Embryonic facial prominence (tissue), 1 donor: ENCODE measurements at regions not wholly inside any gene's neighbourhood (a gene's known extent, or its start where the extent isn't known, plus 50 kb on each side); places are given as distances from the start of the nearest gene placed in this dataset.

Experiments used
- DNase-seq: peaks from one replicate; pipeline ENCODE4 v3.0.0-alpha.2; 2016; ENCODE audit errors: extremely low spot score

GRCh38 chr21:31566064-31566463, 93.4 kb upstream of the SOD1 start:
- no peak for DNase-seq

DNA sequence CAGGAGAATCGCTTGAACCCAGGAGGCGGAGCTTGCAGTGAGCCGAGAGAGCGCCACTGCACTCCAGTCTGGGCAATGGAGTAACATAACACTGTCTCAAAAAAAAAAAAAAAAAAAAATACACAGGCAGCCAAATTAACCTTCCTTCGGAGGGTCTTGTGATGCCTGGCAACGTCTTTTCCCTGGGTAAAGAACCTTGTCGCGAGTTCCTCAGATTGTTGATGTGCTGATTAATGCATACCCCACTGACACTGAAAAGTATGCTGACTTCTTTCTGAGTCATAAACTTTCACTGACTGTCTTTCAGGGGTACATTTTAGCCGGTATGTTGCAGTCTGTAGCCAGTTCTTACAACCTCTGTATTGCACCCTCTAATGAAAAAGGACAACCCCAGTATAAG, 95.1 kb upstream of the SOD1 start:
- no peak for DNase-seq

DNA sequence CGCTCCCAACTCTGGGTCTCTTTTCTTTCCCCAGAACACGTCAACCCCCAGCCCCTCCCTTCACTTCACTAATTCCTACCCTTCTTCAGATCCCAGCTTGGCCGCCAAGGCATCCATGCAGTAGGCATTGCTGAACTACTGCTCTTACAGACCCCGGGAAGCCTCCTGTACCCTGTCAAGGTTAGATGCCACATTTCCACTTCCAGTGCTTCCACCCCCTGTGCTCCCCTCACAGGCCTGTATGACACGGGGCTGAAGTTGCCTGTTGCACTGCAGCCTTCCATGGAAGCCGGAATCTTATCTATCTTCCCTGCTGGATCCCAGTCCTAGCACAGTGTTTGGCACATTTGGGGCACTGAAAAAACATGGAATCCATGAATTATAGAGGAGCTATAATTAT, 99.0 kb upstream of the SOD1 start:
- no peak for DNase-seq

- peak; percentile 83 for DNase-seq
Observed at GRCh38 chr21:31559368-31560119, 99.9 kb upstream of the SOD1 start.

DNA sequence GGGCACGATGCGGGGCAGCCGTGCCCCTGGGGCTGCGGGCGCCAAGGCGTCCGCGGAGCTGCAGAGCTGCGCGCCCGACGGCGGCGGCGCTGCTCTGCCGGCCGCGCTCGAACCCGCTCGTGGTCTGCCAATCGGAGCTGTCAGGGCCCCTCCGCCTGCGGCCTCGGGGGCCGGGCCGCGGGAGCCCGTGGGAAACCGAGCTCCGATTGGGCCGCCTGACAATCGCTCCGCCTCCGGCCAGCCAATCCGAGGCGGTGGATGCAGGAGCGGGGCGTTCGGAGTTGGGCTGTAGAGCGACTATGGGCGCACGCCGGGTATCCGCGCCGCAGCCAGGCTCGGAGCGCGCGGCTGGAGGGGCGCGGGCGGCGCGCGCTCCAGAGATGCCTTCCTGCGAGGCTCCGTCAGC, 100.5 kb upstream of the SOD1 start:
- peak; percentile 94 for DNase-seq

- DNase-seq = peak; percentile 34
Observed at GRCh38 chr21:31558189-31558961, 101.1 kb upstream of the SOD1 start.

GRCh38 chr21:31557421-31558188, 101.9 kb upstream of the SOD1 start:
- DNase-seq = no peak

DNA sequence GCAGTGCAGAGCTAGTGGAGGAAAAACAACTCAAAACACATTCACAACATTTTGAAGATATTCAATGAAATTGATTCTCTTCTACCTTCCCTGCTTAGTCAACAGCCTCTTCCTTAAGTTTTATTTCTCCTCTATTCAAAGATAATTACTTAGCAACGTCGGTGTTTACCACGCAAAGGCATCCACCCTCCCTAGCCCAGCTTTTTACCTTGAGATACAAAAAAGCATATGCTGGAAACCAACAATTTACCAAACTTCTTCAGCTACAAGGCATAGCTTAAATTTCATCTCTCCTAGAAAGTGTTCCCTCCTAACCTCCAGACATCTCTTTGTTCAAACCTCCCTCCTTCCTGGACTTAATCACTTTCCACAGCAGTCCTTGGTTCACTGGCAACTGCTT, 102.8 kb upstream of the SOD1 start:
- no peak for DNase-seq

DNA sequence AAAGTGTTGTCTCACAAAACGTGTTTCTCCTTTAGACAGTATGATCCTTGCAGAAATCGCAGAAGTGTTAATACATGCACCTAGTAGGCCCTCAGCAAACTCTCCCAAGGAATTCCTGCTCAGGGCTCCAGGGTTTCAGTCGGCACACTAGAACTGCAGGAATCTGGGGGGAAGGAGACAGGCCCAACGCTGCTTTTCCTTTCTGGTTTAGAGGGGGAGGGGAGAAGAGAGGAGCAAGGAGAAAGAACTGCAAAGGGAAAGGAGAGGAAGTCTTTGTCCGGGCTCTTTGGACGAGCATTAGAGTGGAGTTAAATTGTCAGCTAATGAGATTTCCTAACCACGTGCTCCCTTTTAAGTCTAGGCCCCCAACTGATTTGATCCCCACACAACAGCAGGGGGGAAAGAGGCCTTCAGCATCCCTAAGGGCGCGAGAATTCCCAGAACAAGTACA, 103.7 kb upstream of the SOD1 start:
- no peak for DNase-seq

DNA sequence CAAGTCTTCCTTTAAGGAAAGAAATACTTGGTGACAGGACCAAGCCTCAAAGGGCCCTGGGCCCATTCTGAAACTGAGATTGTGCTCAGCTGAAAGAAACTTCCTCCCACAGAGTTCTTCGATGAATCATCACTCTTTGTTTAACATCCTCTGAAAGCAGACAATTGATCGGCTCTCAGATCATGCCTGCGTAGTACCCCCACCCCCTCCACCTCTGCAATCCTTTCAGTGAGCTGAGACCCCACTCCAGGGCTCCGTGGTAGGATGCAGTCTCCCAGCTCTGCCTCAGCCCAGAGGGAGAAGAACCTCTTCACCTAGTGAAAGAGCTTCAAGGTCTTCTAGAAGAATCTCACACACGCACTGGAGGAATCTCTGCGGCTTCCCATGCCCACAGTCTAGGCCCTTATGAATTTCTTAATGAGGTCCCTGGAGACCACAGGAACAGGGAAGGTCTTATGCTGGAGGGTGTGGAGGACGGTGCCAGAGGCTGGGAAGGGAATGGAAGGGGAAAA, 104.9 kb upstream of the SOD1 start:
- DNase-seq = no peak

DNA sequence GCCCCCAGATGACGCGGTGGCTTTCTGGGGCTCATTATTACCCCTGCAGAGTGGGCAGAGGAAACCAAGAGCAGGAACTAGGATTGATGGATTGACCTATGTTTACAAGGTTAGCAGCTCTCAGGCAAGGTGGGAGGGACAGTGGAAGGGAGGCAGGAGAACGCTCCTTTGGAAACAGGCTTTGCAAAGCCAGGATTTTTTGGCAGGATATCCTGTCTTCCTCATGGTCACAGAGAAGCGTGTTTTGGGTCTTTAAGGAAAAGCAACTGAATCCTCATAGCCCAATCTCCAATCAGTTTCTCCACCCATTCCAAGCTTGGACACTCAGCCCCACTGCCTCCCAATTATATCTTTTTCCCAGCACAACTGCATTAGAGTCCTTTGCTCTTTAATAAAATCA, 105.6 kb upstream of the SOD1 start:
- no peak for DNase-seq

GRCh38 chr21:31553461-31553860, 106.0 kb upstream of the SOD1 start:
- no peak for DNase-seq

DNA sequence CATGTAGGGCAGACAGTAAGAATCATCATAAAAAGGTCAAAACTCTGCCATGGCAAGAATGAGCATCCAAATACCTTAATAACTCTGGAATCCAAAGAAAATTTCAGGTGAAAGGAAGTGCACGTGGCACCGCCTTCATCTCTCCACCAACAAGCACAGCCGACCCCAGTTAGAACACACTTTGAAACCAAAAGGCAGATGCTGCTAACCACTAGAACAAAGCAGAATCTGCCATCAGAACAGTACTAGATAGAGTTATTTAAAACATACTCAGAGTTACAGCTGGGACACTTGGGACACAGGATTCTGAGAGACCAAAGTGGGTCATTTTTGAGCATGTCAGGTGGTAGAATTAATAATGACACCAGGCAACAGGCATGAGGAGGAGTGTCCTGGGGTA, 106.7 kb upstream of the SOD1 start:
- no peak for DNase-seq

DNA sequence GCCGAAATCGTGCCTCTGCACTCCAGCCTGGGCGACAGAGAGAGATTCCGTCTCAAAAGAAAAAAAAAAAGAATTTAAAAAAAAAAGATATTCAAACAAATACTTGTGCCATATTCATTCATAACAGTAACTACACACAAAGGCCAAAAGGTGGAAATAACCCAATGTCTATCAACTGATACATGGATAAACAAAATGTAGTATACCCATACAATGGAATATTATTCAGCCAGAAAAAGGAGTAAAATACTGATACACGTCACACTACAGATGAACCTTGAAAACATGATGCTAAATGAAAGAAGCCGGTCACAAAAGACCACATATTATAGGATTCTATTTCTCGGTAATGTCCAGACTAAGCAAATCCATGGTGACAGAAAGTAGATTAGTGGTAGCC, 109.4 kb upstream of the SOD1 start:
- no peak for DNase-seq

DNA sequence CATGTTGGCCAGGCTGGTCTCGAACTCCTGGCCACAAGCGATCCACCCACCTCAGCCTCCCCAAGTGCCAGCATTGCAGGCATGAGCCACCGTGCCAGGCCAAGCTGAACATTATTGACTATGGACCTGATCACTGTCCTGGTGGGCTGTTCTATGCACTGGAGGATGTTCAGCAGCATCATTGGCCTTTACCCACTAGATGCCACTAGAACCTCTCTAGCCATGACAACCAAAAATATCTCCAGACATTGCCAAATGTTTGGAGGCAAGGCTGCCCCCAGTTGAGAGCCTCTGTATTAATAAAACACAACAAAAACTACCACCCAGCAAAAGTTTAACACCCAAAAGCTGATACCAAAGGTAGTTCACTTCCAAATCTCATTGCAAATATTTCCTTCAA, 110.8 kb upstream of the SOD1 start:
- no peak for DNase-seq

DNA sequence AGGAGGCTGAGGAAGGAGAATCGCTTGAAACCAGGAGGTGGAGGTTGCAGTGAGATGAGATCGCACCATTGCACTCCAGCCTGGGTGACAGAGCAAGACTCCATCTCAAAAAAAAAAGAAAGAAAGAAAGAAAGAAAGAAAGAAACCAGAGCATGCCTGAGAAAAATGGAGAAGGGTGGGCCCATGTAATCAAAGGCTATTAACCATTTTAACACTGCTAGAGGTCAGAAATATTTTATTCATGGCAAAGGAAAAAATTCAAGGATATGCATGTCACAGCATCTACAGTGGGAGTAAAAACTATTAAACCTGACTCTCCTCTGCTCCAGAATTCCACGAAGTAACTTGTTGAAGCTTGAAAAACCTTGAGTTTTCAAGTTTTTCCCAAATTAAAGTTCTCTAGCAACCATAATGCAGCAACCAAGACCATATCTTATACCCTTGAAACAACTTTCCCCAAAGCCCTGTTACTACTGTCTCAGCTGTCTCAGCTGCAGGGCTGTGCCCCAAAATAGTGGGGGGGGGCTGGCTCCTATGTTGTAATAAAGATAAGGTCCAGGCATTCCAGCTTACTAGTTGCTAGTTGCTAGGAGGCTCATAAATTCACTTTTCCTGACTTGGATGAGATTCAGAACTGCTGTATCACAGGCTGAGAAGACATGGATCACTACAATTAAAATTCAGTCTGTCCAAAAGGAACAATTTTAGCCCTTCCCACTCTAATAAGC, 112.9 kb upstream of the SOD1 start:
- no peak for DNase-seq

DNA sequence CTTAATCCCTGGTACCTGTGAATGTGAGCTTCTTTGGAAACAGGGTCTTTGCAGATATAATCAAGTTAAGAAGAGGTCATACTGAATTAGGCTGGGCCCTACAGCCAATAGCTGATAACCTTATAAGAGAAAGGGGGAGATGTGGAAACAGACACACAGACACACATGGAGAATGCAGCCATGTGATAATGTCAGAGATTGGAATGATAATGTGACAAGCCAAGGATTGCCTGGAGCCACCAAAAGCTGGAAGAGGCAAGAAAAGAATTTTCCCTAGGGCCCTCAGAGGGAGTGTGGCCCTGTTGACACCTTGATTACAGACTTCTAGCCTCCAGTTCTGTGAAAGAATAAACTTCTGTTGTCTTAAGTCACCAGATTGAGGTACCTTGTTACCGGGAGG, 114.5 kb upstream of the SOD1 start:
- DNase-seq = no peak

DNA sequence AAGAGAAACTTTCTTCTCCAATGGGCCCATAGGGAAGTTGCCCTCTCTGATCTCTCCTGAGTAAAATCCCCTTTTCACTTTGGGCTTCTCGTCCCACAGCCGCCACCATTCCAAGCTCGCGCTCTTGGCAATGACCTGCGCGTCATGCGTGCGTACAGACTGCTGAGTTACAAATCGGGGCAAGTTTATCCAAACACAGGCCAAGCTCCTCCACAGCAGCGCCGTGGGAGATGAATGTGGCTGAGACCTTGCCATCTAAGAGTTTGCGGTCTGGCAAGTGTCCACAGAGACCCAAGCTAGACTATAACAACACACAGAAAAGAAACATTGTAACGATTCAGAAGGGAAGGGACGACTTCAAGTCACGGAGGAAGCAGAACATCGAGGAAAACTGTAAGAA, 116.3 kb upstream of the SOD1 start:
- no peak for DNase-seq

DNA sequence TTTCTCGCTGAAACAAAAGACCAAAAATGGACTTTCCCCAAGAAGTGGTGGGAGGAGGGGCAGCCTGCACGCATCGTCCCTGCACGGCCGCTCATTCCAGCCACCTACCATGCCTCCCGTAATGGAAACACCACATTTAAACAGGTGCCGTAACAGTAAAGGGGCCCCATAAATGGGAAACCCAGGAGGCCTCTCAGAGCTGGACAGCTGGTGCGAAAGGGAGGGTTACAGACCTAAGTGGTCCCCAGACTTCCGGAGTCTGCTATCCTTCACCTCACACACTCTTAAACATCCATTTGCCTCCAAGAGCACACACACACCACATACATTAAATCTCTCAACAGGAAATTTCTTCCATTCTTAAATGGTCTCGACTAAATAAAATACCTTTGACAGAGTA, 120.7 kb upstream of the SOD1 start:
- DNase-seq = no peak

DNA sequence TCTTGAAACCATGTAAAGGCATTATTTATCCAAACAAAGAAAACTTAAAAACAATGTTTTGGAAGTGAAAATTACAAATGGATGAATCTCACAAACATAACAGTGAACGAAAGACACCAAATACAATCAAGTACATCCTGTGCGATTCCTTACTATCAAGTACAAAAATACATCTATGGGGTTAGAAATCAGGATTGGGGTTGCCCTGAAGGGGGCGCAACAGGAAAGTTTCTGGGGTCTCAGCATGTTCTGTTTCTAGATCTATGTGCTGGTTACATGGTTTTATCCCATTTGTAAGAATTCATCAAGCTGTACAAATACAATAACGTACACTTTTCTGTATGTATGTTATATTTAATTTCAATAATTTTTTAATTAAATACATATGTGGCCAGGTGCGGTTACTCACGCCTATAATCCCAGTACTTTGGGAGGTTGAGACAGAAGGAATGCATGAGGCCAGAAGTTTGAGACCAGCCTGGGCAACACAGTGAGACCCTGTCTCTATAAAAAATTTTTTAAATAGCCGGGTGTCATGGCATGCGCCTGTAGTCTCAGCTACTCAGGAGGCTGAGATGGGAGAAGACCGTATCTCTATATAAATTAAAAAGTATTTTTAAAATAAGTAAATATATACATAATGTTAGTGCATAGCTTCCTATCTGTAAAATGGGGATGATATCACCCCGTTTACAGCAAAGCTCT, 121.5 kb upstream of the SOD1 start:
- DNase-seq = no peak

GRCh38 chr21:31536138-31536537, 123.4 kb upstream of the SOD1 start:
- no peak for DNase-seq
